Spinal cord (tissue), 9 donors: ENCODE measurements at regions not wholly inside any gene's neighbourhood (a gene's known extent, or its start where the extent isn't known, plus 50 kb on each side); places are given as distances from the start of the nearest gene placed in this dataset.

ENCODE experiments used
- DNase-seq, 6 donors: peaks; one replicate each; pipeline versions ENCODE4 v3.0.0 to v3.0.0-alpha.2; 2013 to 2015; ENCODE audit warnings: low spot score in 6 of 6, low read depth in 4 of 6
- H3K27ac ChIP-seq: one replicate; pipeline ENCODE4 v1.5.1; 2013; ENCODE audit warnings: low read depth, low read length, control low read depth
- H3K27me3 ChIP-seq: one replicate; pipeline ENCODE4 v1.6.1; 2013; ENCODE audit warnings: low read length; ENCODE audit not compliant: control insufficient read depth, insufficient read depth
- H3K36me3 ChIP-seq: one replicate; pipeline ENCODE4 v1.6.1; 2013; ENCODE audit warnings: low read length; ENCODE audit not compliant: control insufficient read depth, insufficient read depth
- H3K4me1 ChIP-seq: one replicate; pipeline ENCODE4 v1.6.1; 2013; ENCODE audit warnings: low read length; ENCODE audit not compliant: control insufficient read depth, insufficient read depth
- H3K4me3 ChIP-seq: one replicate; pipeline ENCODE4 v1.5.1; 2013; ENCODE audit warnings: low read depth, low read length, control low read depth
- H3K9me3 ChIP-seq: one replicate; pipeline ENCODE4 v1.6.1; 2013; ENCODE audit warnings: low read length; ENCODE audit not compliant: control insufficient read depth, insufficient read depth
- WGBS: methylation state at CpG from one replicate; pipeline ENCODE4 v1.1.5; 2013; ENCODE audit warnings: missing lambda C conversion rate; ENCODE audit not compliant: insufficient coverage; 5-methylcytosine and 5-hydroxymethylcytosine counted together
- donor health status: healthy.

- Histone ChIP-seq H3K36me3 (no peaks in the 10 kb centered on the region), H3K9me3 (no peaks in the 10 kb centered on the region), H3K4me1 (no peaks in the 10 kb centered on the region), H3K27ac (no peak overlapping the region), H3K4me3 (no peak overlapping the region), H3K27me3 (no peaks in the 10 kb centered on the region)
- 83% methylated on average over 1 of the region's 2 CpGs for WGBS
- no peak for DNase-seq
These were observed 193.9 kb downstream of the FIGN start for GRCh38 chr2:163541943-163542342.

DNA sequence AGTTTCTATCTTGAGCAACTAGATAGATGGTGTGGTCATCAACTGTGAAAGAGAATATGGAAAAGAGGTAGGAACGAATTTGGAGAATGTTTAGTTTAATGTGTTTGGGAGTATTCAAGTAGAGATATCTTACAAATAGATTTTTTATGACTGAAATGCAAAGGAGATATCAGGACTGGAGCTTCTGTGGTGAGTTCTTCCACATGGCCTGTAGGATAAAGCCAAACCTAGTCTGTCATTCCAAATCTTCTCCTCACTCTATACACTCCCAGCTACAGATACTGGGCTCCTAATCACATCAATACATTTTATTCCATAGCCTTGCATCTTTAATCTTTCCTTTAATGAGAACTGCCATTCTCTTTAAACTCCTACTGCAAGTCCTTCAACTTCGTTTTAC lies 194.3 kb downstream of the FIGN start:
- 100% methylated on average over 2 of the region's 2 CpGs for WGBS

GRCh38 chr2:163528640-163529217 lies 207.1 kb downstream of the FIGN start:
- no peak for DNase-seq
- Histone ChIP-seq H3K27me3 (no peaks in the 10 kb centered on the region), H3K9me3 (peaks cover 5% of the 10 kb centered on the region), H3K36me3 (no peaks in the 10 kb centered on the region), H3K27ac (no peak overlapping the region), H3K4me3 (no peak overlapping the region), H3K4me1 (no peaks in the 10 kb centered on the region)
- no CpG with 5 or more reads among the region's 1 CpG for WGBS

More for the DNA sequence above, 194.3 kb downstream of the FIGN start:
- DNase-seq, result no peak
- Histone ChIP-seq H3K36me3 (no peaks in the 10 kb centered on the region), H3K4me1 (no peaks in the 10 kb centered on the region), H3K9me3 (no peaks in the 10 kb centered on the region), H3K4me3 (no peak overlapping the region), H3K27ac (no peak overlapping the region), H3K27me3 (no peaks in the 10 kb centered on the region)

DNA sequence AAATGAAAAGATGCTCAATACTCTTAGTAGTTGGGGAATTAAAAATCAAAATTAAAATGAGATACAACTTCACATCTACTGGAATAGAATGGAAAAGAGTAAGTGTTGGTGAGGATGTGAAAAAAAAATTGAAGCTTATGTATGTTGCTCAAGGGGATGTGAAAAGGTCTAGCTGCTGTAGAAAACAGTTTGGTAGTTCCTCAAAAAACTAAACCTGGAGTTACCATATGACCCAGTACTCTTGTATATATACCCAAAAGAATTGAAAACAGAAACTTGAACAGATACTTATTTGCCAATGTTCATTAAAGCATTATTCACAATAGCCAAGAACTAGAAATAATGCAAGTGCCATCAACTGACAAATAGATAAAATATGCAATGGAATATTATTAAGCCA lies 208.4 kb downstream of the FIGN start:
- Histone ChIP-seq H3K4me3 (no peak overlapping the region), H3K36me3 (no peaks in the 10 kb centered on the region), H3K27ac (no peak overlapping the region), H3K9me3 (peaks cover 5% of the 10 kb centered on the region), H3K4me1 (no peaks in the 10 kb centered on the region), H3K27me3 (no peaks in the 10 kb centered on the region)
- DNase-seq, result no peak

DNA sequence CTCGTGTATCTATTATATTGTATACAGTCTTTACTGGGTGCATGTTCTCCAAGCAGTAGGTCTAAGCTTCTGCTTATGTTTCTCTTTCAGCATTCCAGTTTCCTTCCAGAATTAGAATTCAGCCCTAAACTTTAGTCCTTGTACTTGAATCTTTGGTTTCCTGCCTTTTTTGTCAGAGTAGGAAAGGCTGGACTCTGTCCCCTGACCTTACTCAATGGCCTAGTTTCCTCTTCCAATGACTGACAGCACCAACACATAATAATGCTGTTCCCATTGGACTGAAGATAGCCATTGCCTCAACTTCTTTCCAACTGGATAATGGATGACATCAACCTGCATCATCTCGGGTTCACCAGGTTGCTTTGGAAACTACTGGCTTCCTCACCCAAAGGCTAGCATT lies 217.0 kb downstream of the FIGN start:
- Histone ChIP-seq H3K4me3 (no peak overlapping the region), H3K36me3 (no peaks in the 10 kb centered on the region), H3K9me3 (no peaks in the 10 kb centered on the region), H3K27ac (no peak overlapping the region), H3K27me3 (no peaks in the 10 kb centered on the region), H3K4me1 (no peaks in the 10 kb centered on the region)
- WGBS, result 100% methylated on average over 1 of the region's 2 CpGs
- DNase-seq, result no peak

DNA sequence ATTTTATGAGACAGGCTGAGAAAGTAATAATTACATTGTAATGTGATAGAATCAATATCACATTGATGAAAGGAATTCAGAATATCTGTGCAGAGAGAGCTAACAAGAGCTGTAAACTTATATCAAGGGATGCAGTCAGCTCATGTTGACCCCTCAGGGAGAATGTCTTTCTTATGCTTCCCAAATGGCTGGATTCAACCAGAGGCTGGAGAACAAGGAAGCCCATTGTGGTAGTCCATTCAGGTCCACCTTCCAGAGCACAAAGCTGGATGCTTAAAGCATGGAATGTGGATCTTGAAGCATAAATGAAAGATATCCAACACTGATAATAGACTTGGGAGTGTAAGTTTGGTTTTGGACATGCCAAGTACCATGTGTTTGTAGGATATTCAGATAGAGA lies 220.0 kb downstream of the FIGN start:
- no peaks in the 10 kb centered on the region for H3K36me3 ChIP-seq
- no peaks in the 10 kb centered on the region for H3K4me1 ChIP-seq
- no peaks in the 10 kb centered on the region for H3K27me3 ChIP-seq
- DNase-seq, result no peak
- no peak overlapping the region for H3K4me3 ChIP-seq
- H3K9me3 ChIP-seq, result no peaks in the 10 kb centered on the region
- H3K27ac ChIP-seq, result no peak overlapping the region

GRCh38 chr2:163505281-163505680 lies 230.5 kb downstream of the FIGN start:
- Histone ChIP-seq H3K27ac (no peak overlapping the region), H3K4me3 (no peak overlapping the region), H3K4me1 (no peaks in the 10 kb centered on the region), H3K27me3 (no peaks in the 10 kb centered on the region), H3K36me3 (no peaks in the 10 kb centered on the region), H3K9me3 (no peaks in the 10 kb centered on the region)
- 40% methylated on average over 2 of the region's 3 CpGs for WGBS
- peak in 1 of 6 donors; percentile 16 for DNase-seq

DNA sequence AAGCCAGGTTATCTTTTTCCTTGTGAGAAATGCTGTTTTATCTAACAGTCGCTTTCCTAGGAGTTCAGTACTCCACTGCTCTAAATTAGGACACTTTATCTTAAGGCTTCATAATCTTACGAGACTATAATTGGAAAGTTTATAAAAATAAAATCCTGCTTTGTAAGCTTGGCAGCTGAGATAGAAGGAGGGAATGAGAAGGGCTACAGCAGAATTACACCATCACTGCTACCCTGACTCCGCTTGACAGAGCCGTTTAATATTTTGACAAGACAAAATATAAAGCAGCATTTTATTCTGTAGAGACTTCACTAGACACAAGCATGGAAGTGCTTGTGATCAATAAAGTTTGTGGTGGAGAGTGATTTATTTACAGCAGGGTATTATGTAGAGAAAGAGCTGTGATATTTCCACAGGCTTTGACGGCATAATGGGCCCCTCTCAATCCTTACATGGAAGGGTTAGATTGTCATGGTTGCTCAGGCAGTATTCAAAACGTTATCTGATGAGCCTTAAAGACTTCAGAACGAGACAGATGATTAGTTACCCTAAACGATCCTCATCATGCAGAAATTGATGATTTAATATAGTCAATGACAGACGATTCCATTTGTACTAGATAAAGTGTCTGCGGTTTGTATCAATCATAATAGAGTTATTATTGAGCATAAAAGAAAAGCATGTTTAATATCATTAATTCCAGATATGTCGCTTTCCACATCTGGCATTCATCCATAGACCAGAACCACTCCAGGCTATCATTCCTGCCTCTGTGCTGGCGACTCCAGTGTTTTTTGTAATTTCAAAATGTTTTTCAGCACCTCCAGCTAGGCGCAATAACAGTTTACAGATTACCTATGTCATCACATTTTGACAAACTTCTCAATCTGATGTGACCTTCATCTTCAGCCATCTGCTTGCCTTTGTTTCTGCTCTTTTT lies 242.2 kb downstream of the FIGN start:
- DNase-seq, result peak in 1 of 6 donors; percentile 71
- 83% methylated on average over 3 of the region's 13 CpGs for WGBS
- H3K9me3 ChIP-seq, result peaks cover 4% of the 10 kb centered on the region
- no peaks in the 10 kb centered on the region for H3K4me1 ChIP-seq
- no peak overlapping the region for H3K27ac ChIP-seq
- no peaks in the 10 kb centered on the region for H3K36me3 ChIP-seq
- no peak overlapping the region for H3K4me3 ChIP-seq
- no peaks in the 10 kb centered on the region for H3K27me3 ChIP-seq

DNA sequence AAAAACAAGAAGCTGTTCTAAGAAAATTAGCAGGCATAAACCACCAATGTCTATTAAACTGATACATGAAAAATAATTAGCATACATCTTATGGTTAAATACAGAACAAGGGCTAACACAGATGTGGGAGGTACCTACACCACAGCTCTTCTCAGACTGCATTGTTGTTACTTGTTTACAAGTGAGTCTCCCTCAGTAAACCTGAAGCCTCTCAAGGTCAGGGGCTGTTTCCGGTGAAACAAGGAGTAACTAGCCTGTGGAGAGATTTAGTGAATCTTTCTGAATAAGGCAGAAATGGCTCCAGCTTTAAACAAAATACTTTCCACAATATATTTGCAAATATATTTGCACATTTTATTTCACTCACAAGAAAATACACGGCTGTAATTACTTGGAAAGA lies 244.0 kb downstream of the FIGN start:
- no peak for DNase-seq
- WGBS, result no CpG with 5 or more reads among the region's 2 CpGs
- Histone ChIP-seq H3K36me3 (no peaks in the 10 kb centered on the region), H3K9me3 (peaks cover 2% of the 10 kb centered on the region), H3K27me3 (no peaks in the 10 kb centered on the region), H3K4me1 (no peaks in the 10 kb centered on the region), H3K4me3 (no peak overlapping the region), H3K27ac (no peak overlapping the region)

GRCh38 chr2:163490281-163490680 lies 245.5 kb downstream of the FIGN start:
- H3K4me3 ChIP-seq, result no peak overlapping the region
- no peaks in the 10 kb centered on the region for H3K9me3 ChIP-seq
- H3K27ac ChIP-seq, result no peak overlapping the region
- H3K36me3 ChIP-seq, result no peaks in the 10 kb centered on the region
- WGBS, result 66% methylated on average over 3 of the region's 3 CpGs
- DNase-seq, result no peak
- H3K4me1 ChIP-seq, result no peaks in the 10 kb centered on the region
- no peaks in the 10 kb centered on the region for H3K27me3 ChIP-seq
